ENCODE measurements at regions not wholly inside any gene's neighbourhood (a gene's known extent, or its start where the extent isn't known, plus 50 kb on each side); places are given as distances from the start of the nearest gene placed in this dataset.

DNA sequence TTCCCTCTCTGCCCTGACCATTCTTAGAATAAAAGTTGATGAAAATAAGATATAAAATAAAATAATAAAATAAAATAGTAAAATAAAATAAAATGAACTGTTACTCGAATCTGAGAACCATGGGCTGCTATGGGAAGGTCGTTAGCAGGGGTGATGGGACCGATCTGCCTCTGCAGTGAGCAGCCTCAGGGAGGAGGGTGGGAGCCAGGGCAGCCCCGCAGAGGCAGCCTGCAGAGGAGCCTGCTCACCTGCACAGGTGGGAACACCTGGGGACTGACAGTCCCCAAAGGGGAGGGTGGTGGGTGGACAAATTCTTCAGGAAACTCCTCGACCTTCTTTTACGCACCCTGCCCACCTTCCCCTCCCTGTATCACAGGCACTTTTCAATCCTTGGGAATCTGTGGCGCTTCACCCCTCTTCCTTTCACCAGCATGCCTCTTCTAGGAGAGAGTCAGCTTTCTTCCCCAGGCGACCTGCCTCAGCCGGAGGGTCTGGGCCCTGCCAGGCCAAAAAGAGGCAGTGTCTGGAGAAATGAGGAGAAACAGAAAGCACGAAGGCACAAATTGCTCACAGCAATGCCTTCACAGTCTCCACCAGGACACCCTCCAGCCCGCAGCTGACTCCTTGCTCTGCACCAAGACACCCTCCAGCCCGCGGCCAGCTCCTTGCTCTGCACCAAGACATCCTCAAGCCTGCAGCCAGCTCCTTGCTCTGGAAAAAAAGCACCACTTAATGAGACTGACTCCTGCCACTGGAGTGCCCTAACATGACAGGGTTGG, 368.4 kb upstream of the SHH start:
- no peak for DNase-seq (ENCODE audit: low spot score)

DNA sequence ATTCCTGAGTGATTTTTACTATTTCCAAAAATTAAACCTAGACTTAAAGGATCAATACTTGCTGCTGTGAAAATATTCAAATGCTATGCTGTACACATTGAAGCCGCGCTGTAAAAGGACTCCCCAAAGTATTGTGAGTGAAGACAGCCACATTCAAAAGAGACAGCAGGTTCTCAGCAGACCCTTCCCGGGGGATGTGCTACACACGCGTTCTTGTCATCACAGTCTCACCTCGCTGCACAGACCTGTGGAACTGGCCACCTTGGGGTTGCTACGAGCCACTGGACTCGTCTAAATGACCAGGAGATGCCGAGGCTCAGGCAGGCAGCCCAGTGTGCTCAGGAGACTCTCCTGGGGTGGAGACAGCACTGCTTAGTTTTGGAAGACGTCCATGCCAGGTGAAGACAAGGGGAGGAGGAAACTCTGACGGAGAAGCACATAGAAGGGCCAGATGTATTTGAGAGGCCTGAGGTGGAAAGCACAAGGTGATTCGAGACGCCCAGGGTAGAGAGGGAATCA, 367.7 kb upstream of the SHH start:
- no peak for DNase-seq (ENCODE audit: low spot score)

DNA sequence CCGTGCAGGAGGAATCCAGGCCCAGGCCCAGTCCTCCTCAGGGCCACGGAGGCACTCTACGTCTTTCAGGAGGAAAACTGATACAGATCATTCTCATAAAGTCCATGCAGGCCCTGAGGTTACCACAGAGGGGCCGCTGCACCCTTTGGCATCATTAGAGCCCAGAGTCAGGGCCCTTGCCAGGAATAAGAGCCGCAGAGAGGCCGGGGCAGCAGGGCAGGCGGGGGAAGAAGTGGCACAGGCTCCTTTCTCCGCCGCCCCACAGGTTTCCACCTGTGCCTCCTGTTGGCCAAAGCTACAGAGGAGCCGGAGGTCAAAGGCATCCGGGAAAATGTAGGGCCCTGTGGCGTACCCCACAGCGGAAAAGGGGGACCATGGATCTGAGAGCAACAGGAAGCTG, 366.6 kb upstream of the SHH start:
- no peak for DNase-seq (ENCODE audit: low spot score)

DNA sequence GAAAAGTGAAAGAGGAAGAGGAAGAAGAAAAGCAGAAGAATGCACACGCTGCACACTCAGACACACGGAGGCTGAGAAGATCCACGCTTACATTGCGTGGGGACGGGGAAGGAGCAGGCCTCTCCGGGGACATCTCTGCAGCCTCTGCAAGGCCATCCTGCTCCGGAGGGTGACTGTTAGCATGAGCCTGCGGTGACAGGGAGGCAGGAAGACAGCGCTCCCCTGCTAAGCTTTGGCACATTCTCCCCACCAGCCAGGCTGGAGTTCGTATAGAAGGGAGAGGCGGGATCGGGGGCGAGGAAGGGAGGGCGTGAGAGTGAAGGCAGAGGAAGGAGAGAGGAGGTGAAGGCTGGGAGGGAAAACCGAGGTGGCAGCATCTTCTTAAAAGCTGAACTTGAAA, 366.0 kb upstream of the SHH start:
- no peak for DNase-seq (ENCODE audit: low spot score)

GRCh38 chr7:156177422-156178055, 365.3 kb upstream of the SHH start:
- DNase-seq (ENCODE audit: low spot score): no peak

GRCh38 chr7:156176039-156176438, 363.8 kb upstream of the SHH start:
- no peak for DNase-seq (ENCODE audit: low spot score)

DNA sequence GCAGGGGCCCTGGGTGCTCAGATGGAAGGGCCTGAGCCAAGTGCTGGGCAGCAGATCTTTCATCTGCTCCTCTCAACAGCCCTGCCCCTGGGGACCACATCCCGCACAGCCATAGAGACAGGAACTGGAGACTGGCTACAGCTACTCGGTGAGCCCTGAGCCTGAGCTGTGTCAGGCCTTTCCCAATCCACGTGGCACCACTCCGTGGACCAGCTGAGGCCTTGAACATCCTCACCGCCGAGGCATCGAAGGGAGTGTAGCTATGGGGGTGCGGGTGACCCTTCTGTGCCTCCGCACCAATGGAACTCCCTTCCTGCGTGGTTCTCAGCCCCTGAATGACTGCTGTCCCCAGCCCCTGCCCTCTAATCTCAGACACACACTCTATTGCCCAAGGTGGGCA, 362.7 kb upstream of the SHH start:
- DNase-seq (ENCODE audit: low spot score): no peak

- DNase-seq (ENCODE audit: low spot score): no peak
These were observed 362.2 kb upstream of the SHH start for GRCh38 chr7:156174428-156174827.

- no peak for DNase-seq (ENCODE audit: low spot score)
These were observed 361.6 kb upstream of the SHH start for GRCh38 chr7:156173748-156174353.

- DNase-seq (ENCODE audit: low spot score): no peak
These were observed 361.1 kb upstream of the SHH start for GRCh38 chr7:156173346-156173745.

DNA sequence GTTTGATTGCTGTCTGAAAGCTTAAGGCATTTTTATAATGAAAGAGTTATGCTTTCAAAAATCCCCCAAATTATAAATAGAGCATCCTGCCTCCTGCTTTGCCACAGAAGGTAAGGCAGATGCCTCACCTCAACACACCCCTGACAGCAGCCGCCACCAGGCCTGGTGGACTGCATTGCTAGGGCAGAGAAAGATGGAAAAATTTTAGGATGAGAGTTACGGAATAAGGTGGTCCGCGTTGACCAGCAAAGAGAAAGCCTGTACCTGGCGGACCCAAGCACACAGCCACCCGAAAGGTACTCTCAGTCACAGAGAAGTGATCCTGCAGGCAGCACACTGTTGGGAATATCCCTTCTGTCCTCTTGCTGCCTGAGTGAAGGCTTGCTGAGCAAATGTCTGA, 360.4 kb upstream of the SHH start:
- no peak for DNase-seq (ENCODE audit: low spot score)

GRCh38 chr7:156169474-156170370, 357.5 kb upstream of the SHH start:
- DNase-seq (ENCODE audit: low spot score): no peak

DNA sequence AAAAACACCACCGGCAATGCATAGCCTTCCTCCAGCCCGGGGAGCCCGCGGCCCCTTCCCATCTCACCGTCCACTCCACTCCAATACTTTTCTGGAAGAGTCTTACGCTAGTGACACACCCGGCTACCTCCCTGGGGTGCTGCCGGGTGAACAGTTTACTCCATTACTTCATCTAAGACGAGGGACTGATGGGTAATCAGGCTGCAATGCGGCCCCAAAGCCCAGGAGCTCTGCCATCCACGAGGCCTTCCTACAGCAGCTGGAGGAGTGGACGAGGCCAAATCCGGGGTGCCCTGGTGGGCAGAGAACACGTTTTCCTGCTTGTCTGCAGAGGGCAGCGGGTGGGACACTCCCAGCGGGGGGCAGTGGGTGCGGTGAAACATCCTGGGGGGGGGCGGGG, 356.2 kb upstream of the SHH start:
- DNase-seq (ENCODE audit: low spot score): no peak

DNA sequence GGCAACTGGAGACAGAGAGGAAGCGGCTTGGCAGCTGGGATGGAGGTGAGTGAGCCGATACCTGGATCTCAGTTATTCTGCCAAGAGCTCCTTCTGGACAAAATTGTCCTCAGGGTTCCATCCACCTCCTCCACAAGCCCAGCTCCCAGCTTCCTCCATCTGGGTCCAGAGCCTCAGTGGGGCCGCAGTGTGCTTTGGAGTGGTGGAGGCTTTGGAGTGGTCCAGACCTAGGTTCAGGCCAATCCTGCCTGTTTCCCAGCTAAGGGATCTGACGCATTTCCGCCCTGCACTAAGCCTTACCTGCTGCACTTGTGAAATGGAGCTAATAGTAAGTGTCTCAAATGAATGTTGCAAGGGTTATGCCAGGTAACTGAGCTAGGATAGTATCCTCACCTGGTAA, 355.7 kb upstream of the SHH start:
- no peak for DNase-seq (ENCODE audit: low spot score)

GRCh38 chr7:156167417-156167807, 355.1 kb upstream of the SHH start:
- DNase-seq (ENCODE audit: low spot score): no peak

DNA sequence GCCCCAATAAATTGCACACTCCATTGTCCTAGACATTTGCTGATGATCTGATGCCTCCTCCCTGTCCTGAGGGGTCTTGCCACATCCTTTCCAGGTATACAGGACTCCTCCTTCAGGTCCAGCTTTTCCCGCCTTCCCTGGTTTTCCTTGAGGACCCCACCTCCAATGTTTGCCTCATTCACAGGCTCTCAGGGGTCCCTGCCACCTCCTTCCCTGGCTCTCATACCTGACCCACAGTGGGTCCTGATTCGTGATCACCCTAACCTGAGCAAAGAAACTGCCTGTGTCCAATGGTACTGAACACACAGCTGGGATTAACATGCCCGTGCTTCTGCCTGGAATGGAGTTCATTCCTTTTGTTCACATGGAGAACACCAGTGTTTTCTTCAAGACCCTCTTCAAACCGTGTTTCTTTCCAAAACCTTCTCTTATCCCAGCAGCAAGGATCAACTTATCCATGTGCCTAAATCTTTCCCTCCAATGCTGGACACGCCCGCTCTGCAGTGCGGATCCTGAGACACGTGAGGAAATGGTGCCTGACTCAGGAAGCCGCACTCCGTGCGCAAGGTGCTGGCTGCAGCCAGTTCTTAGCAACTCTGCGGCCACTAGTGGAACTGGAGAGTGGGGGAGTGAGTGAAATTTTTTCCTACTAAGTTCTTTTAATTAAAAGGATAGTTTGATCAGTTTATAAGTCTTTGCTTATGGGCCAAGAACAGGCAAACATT, 354.6 kb upstream of the SHH start:
- no peak for DNase-seq (ENCODE audit: low spot score)

DNA sequence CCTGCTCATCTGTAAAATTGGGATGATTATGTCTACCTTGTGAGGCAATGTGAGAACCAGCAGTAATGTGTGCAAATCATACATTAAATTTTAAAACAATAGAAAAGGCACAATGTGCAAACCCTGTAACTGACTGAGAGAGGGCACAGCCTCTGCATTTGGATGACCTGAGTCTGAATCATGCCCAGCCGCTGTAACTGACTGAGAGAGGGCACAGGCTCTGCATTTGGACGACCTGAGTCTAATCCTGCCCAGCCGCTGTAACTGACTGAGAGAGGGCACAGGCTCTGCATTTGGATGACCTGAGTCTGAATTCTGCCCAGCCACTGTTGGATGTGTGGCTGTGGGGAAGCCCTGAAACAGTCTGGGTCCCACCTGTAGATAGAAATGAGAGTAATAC, 351.5 kb upstream of the SHH start:
- no peak for DNase-seq (ENCODE audit: low spot score)

DNA sequence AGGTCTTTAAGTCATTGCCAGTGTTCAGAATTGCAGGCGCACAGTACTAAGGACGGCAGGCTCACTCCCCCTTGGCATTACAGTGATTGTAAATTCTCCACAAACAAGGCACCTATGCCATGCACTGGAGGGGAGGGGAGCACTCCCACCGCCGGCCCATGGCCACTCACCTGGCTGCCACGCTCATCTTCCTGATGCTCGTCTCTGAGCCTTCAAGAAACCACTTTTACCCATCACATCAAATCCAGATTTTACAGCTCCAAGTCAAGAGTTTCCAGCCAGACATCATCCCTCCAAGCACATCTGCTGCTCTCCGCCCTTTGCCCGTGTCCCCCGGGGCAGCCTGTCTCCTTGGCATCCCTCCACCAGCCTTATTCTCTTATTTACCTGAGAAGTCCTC, 350.2 kb upstream of the SHH start:
- no peak for DNase-seq (ENCODE audit: low spot score)

- peak; percentile 14 for DNase-seq (ENCODE audit: low spot score)
These were observed 348.5 kb upstream of the SHH start for GRCh38 chr7:156160811-156161210.

DNA sequence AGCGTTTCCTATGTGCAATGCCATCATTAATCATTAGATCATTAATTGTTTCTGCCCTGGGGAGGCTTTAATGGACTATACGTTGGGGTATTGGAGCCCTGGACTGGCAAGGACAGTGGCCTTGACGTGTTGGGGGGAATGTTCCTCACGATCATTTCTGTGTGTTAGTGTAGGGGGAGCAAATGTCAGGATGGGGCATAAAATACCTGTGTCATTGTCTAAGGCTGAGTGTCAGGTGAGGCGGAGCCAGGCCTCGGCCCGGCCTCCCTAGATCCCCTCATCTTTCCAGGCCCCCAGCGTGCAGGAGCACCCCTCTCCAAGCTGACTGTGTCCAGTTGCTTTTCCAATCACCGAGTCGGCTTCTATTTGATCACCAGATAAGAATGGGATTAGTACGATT, 346.4 kb upstream of the SHH start:
- no peak for DNase-seq (ENCODE audit: low spot score)

- no peak for DNase-seq (ENCODE audit: low spot score)
These were observed 345.9 kb upstream of the SHH start for GRCh38 chr7:156158213-156158612.

All from umbilical cord (tissue), 1 donor.